Head of caudate nucleus (tissue), 42 donors: ENCODE measurements at regions not wholly inside any gene's neighbourhood (a gene's known extent, or its start where the extent isn't known, plus 50 kb on each side); places are given as distances from the start of the nearest gene placed in this dataset.
"Not testable (repeated sequence)": the region's sequence is repeated elsewhere in the genome, so short reads cannot be mapped to it uniquely, and the experiment has no call there.

Experiments used
- DNase-seq, 42 donors: peaks; one replicate each; pipeline versions ENCODE4 v3.0.0 to v3.0.0-alpha.2; 2020 to 2021; ENCODE audit warnings: mixed read lengths in 7 of 42
- intact Hi-C: fragments of 100-400 bp; cut with DNase I; formaldehyde crosslinking; loops from one replicate; pipeline ENCODE4 v1.15.0; 2022

- intact Hi-C loops: no loop called here
- DNase-seq: no peak
These were observed 1276.3 kb downstream of the TMEM121 start for GRCh38 chr14:106802413-106803364.

DNA sequence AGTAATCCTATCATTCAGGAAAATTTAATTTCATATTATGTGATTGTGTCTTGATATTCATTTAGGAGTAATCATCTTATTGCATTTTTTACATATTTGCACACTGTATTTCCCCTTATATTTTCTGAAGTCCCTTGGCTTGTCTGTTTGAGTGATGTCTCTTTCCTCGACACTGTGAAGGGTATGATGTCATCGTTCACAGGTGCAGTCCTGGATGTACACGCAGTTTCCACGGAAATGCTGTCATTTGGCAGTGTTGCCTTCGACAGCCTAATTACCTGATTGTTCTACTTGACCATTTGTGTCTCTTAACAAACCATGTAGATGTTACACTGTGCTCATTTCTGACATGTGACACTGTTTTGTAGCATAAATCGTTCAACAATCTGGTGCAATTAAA lies 1277.0 kb downstream of the TMEM121 start:
- intact Hi-C loops: no loop called here
- DNase-seq: no peak

- DNase-seq: no peak
- intact Hi-C loops: no loop called here
These were observed 1281.1 kb downstream of the TMEM121 start for GRCh38 chr14:106807493-106807892.

GRCh38 chr14:106808458-106808857 lies 1282.1 kb downstream of the TMEM121 start:
- intact Hi-C loops: no loop called here
- DNase-seq: no peak

- DNase-seq: no peak
- intact Hi-C loops: no loop called here
These were observed 1282.5 kb downstream of the TMEM121 start for GRCh38 chr14:106808907-106809306.

- intact Hi-C loops: no loop called here
- DNase-seq: no peak
These were observed 1283.2 kb downstream of the TMEM121 start for GRCh38 chr14:106809615-106810014.

DNA sequence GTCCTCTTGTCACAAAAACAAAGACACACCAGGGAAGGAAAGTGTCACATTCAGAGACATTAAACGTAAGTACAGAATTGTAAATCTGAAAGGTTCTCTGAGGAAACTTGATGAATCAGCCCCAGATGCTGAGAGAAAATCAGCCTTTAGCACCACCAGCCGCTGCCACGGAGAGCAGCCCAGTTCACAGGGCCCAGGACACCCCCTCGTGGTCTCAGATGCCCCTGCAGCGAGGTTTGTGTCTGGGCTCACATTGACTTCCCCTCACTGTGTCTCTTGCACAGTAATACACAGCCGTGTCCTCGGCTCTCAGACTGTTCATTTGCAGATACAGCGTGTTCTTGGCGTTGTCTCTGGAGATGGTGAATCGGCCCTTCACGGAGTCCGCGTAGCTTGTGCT lies 1283.8 kb downstream of the TMEM121 start:
- DNase-seq, intact Hi-C loops: not testable (repeated sequence)

DNA sequence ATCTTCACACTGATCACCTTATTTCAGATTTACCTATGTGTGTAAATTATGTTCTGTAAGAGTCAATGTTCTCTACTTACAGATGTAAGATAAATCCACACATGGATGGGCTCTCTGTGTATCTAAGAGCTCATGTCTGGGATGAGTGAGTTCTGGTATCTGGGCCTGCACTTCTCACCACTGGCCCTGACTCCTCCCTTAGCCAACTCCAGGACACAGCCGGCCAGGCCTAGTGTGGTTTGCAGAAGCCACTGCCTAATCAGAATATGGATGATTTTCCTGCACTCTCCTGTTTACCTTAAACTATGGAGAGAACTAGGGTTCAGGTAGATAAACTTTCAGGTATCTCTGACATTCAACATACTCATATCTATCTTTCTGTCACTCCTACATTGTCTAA lies 1284.8 kb downstream of the TMEM121 start:
- DNase-seq: no peak
- intact Hi-C loops: no loop called here

DNA sequence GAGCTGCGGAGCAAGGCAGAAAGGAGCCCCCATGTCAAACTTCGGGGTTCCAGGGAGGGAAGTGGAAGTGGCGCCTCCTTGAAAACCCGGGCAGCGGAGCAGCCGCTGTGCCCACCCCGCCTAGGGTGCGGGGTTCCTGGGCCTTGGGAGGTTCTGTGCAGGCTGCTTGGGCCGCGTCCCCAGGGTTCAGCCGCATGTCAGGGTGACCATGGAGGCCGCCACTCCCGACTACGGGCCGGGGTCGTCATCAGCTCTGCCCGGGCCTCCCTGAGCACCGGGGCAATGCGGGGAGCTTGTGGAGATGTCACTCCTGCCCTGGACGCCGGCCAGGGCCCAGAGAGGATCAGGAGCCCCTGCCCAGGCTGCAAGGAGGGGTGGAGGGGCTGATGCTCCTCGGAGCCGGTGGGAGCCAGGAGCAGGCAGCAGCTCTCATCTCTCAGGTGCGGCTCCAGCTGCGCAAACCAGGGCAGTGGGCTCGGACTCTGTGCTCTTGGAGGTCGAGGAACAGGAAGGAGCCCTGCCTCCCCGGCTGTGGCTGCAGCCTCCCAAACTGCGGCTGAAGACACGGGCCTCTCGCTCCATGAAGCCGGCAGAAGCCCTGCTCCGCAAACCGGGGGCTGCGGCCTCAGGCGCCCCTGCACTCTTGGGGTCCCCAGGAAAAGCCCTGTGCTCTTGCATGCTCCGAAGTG lies 1286.5 kb downstream of the TMEM121 start:
- DNase-seq: no peak
- intact Hi-C loops: no loop called here

GRCh38 chr14:106813477-106813823 lies 1287.1 kb downstream of the TMEM121 start:
- intact Hi-C loops: no loop called here
- no peak for DNase-seq

GRCh38 chr14:106820119-106820518 lies 1293.7 kb downstream of the TMEM121 start:
- intact Hi-C loops: no loop called here
- no peak for DNase-seq

- DNase-seq: no peak
- intact Hi-C loops: no loop called here
These were observed 1294.7 kb downstream of the TMEM121 start for GRCh38 chr14:106821119-106821518.

DNA sequence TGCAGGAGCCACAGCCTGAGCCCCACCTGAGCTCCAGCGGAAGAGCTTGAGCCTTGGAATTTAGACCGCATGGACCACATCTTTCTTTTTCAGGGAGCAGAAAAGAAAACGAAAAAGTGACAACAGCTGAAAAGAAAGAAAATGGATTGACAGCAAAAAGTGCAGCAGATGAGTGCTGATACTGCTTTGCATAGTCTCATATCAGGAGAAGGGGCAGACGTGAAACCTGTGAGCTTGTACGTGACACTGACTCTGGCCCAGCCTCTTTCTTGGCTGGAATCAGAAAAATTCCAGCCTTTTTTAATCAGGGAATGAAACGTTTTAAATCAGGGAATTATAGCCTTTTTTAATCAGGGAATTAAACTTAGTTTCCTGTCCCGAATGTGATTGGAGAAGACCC lies 1296.5 kb downstream of the TMEM121 start:
- DNase-seq: no peak
- intact Hi-C loops: no loop called here

DNA sequence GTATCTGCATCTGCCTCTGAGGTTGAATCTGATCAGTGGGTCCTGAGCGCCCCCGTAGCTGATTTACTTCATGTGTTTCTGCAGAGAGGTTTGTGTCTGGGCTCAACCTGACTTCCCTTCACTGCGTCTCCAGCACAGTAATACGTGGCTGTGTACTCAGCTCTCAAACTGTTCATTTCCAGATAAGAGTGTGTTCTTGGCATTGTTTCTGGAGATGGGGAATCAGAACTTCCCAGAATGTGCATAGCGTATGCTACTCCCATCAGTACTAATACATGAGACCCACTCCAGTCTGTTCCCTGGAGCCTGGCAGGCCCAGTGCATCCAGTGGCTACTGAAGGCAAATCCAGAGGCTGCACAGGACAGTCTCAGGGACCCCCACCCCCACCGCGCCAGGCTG lies 1297.2 kb downstream of the TMEM121 start:
- no peak for DNase-seq
- intact Hi-C loops: no loop called here

DNA sequence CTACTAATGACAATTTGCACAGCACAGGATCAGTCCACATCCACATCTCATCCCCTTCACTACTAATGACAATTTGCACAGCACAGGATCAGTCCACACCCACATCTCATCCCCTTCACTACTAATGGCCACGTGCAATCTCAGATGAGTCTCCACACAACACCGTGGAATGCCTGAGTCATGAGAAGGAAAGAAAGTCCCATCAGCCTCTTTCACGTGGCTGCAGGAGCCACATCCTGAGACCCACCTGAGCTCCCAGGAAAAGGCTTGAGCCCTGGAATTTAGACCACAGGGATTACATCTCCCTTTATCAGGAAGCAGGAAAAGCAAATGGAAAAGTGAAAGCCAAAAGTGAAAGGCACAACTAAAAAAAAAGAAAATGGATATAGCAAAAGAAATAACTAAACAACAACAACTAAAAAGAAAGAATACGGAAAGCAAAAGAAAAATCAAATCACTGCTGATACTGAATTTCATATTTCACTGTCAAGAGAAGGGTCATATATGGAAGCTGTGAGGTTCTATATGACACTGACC lies 1300.5 kb downstream of the TMEM121 start:
- DNase-seq: no peak
- intact Hi-C loops: no loop called here

GRCh38 chr14:106831322-106831720 lies 1304.9 kb downstream of the TMEM121 start:
- intact Hi-C loops: no loop called here
- no peak for DNase-seq

DNA sequence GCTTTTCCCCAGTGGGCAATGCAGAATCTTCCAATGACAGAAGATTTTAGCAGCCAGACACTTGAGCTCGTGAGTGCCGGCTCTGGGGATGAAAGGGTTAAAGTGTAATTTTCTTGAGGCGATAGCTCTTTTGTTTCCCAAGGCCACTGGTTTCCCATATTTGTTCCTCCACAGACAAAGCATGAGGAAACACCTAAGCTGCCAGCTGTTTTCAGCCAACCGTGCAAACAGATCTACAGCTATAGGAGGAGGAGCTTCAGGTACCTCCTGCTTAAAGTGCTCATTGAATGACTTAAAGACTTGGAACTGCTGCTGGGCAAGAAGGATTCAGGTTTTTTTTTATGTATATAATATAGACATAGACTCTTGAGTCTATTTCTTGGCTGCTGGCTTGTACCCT lies 1311.5 kb downstream of the TMEM121 start:
- intact Hi-C loops: no loop called here
- no peak for DNase-seq

DNA sequence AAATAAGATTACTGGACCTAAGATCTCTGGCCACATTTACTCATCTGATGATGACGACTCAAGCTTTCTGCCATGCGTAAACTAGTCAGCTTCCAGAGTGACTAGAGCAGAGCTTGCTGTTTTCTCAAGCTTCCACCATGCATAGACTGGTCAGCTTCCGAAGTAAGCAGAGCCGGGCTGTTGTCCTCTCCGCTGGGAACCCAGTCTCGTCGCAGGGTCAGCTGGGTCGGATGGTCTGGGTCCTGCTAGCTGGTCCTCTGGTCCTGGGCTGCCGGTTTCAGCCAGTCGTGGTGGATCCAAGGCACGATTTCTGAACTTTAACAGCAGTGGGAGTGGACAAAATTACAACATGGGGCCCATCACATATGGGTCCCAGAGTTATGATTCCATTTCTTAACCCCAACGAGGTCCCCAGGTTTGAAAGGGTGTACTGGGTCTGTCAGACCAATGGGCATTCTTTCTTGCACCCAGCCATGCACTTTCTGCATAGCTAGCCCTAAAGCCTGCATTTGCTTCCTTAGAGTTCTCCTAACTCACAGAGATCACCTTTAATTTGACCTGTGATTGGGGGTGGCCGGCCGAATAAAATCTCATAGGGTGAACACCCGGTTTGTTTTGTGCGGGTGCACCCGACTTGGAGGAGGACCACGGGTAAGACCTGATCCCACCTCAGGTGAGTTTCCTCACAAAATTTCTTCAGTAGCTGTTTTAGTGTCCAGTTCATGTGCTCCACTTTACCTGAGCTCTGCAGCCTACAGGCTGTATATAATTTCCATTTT lies 1312.8 kb downstream of the TMEM121 start:
- intact Hi-C loops: no loop called here

DNA sequence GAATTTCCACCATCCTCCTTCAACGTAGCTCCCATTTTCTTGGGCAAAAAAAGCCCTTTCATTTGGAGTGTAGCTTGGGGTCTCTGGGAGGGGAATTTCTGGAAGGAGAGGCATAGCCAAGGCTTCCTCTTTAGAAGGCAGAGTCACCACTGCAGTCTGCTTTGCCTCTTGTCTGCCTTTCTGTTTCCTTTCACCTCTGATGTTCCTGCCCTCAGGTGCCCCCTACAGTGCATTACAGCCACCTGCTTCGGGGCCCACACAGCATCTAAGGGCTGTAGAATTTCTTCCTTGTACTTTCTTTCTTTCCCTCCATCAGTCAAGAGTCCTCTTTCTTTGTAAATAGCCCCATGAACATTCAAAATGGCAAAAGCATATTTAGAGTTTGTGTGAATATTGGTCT lies 1313.9 kb downstream of the TMEM121 start:
- no peak for DNase-seq
- intact Hi-C loops: no loop called here

More for the DNA sequence above, 1312.8 kb downstream of the TMEM121 start:
- no peak for DNase-seq

DNA sequence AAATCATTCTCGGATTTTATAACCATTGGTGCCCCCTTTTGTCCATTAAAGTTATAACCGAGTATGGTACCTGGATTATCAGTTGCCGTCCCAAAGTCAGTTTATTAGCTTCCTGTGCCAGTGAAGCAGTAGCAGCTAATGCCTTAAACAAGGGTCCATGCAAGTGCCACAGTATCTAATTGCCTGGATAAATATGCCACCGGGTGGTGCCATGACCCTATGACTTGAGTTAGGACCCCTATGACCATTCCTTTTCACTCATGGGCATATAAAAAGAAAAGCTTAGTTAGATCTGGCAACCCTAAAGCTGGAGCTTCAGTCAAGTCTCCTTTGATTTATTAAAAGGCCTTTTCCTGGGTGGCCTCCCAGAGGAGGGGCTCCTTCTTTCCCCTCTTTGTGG lies 1314.6 kb downstream of the TMEM121 start:
- intact Hi-C loops: no loop called here
- no peak for DNase-seq
